HL-60 (cell line): ENCODE measurements at regions not wholly inside any gene's neighbourhood (a gene's known extent, or its start where the extent isn't known, plus 50 kb on each side); places are given as distances from the start of the nearest gene placed in this dataset.
A peak's percentile ranks its signal among the peaks of the same experiment; 100 is the strongest.

Experiments used
- DNase-seq, 2 experiments: peaks; one replicate each; pipeline ENCODE4 v3.0.0-alpha.2; 2010 to 2020; ENCODE audit warnings: low read depth in 1 of 2, low spot score in 1 of 2
- H3K27ac ChIP-seq: fragments of 250-450 bp; sonication (Bioruptor Pico); replicated peaks from 2 replicates; pipeline ENCODE4 v1.5.1; 2020; ENCODE audit warnings: mild to moderate bottlenecking, moderate library complexity
- H3K27me3 ChIP-seq: fragments of 250-450 bp; sonication (Bioruptor Pico); 2 replicates; pipeline ENCODE4 v1.5.1; 2021; ENCODE audit warnings: mild to moderate bottlenecking, moderate library complexity; ENCODE audit not compliant: insufficient read depth, poor library complexity, severe bottlenecking
- H3K4me3 ChIP-seq: replicated peaks from 2 replicates; pipeline ENCODE4 v1.5.1; 2011; ENCODE audit warnings: mild to moderate bottlenecking, control low read depth, low read length; ENCODE audit not compliant: insufficient read depth
- CTCF ChIP-seq: IDR thresholded peaks from one replicate; pipeline ENCODE4 v1.5.1; 2011; ENCODE audit warnings: low read length, control low read depth, inconsistent platforms; ENCODE audit not compliant: insufficient read depth
- GABPA ChIP-seq: IDR thresholded peaks from 2 replicates; pipeline ENCODE4 v1.6.1; 2012; ENCODE audit warnings: low read depth
- POLR2AphosphoS5 ChIP-seq: IDR thresholded peaks from 2 replicates; pipeline ENCODE4 v1.6.1; 2012; ENCODE audit warnings: low read depth
- SPI1 ChIP-seq: IDR thresholded peaks from 2 replicates; pipeline ENCODE4 v1.6.1; 2012; ENCODE audit warnings: low read depth, mild to moderate bottlenecking, borderline replicate concordance
- TF ChIP-seq, protein P1 (sequence below): IDR thresholded peaks from 2 replicates; pipeline ENCODE4 v1.6.1; 2012; ENCODE audit warnings: low read depth; ENCODE audit not compliant: insufficient replicate concordance

GRCh38 chr1:87227651-87228050, 101.0 kb upstream of the LMO4 start:
- H3K27ac ChIP-seq = no peak overlapping the region
- TF ChIP-seq, protein P1, sequence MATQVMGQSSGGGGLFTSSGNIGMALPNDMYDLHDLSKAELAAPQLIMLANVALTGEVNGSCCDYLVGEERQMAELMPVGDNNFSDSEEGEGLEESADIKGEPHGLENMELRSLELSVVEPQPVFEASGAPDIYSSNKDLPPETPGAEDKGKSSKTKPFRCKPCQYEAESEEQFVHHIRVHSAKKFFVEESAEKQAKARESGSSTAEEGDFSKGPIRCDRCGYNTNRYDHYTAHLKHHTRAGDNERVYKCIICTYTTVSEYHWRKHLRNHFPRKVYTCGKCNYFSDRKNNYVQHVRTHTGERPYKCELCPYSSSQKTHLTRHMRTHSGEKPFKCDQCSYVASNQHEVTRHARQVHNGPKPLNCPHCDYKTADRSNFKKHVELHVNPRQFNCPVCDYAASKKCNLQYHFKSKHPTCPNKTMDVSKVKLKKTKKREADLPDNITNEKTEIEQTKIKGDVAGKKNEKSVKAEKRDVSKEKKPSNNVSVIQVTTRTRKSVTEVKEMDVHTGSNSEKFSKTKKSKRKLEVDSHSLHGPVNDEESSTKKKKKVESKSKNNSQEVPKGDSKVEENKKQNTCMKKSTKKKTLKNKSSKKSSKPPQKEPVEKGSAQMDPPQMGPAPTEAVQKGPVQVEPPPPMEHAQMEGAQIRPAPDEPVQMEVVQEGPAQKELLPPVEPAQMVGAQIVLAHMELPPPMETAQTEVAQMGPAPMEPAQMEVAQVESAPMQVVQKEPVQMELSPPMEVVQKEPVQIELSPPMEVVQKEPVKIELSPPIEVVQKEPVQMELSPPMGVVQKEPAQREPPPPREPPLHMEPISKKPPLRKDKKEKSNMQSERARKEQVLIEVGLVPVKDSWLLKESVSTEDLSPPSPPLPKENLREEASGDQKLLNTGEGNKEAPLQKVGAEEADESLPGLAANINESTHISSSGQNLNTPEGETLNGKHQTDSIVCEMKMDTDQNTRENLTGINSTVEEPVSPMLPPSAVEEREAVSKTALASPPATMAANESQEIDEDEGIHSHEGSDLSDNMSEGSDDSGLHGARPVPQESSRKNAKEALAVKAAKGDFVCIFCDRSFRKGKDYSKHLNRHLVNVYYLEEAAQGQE = no peak
- no peak for TF ChIP-seq POLR2AphosphoS5
- TF ChIP-seq GABPA = no peak
- TF ChIP-seq CTCF = no peak
- no peak for TF ChIP-seq SPI1
- DNase-seq = no peak
- H3K4me3 ChIP-seq = no peak overlapping the region
- H3K27me3 ChIP-seq = no peaks in the 10 kb centered on the region

GRCh38 chr1:87230501-87230900, 98.2 kb upstream of the LMO4 start:
- no peak for DNase-seq
- H3K4me3 ChIP-seq = no peak overlapping the region
- no peak overlapping the region for H3K27ac ChIP-seq
- TF ChIP-seq, protein P1 = no peak
- TF ChIP-seq POLR2AphosphoS5 (no peak), GABPA (no peak), SPI1 (no peak), CTCF (no peak)
- no peaks in the 10 kb centered on the region for H3K27me3 ChIP-seq

- TF ChIP-seq POLR2AphosphoS5 (no peak), GABPA (no peak), CTCF (no peak), SPI1 (no peak)
- TF ChIP-seq, protein P1 = no peak
- DNase-seq = peak in 1 of 2 experiments; percentile 27
- Histone ChIP-seq H3K4me3 (no peak overlapping the region), H3K27ac (no peak overlapping the region), H3K27me3 (no peaks in the 10 kb centered on the region)
Measured at GRCh38 chr1:87231703-87232367, 96.8 kb upstream of the LMO4 start.
